LNCAP (cell line): ENCODE measurements at regions not wholly inside any gene's neighbourhood (a gene's known extent, or its start where the extent isn't known, plus 50 kb on each side); places are given as distances from the start of the nearest gene placed in this dataset.

Experiments used
- CTCF ChIP-seq: fragments of 450-650 bp; IDR thresholded peaks from 2 replicates; pipeline ENCODE4 v1.5.1; 2017; ENCODE audit warnings: mild to moderate bottlenecking

- TF ChIP-seq CTCF: no peak
Measured at GRCh38 chr5:54828151-54828550, 157.2 kb downstream of the ESM1 start.

- TF ChIP-seq CTCF: no peak
Measured at GRCh38 chr5:54825005-54825404, 160.4 kb downstream of the ESM1 start.

- TF ChIP-seq CTCF: no peak
Measured at GRCh38 chr5:54823006-54823405, 162.4 kb downstream of the ESM1 start.

GRCh38 chr5:54822324-54822687 lies 163.1 kb downstream of the ESM1 start:
- TF ChIP-seq CTCF: no peak

GRCh38 chr5:54821445-54822323 lies 163.7 kb downstream of the ESM1 start:
- no peak for TF ChIP-seq CTCF

GRCh38 chr5:54820346-54821134 lies 164.9 kb downstream of the ESM1 start:
- TF ChIP-seq CTCF: no peak

GRCh38 chr5:54807421-54807820 lies 178.0 kb downstream of the ESM1 start:
- TF ChIP-seq CTCF: no peak
